AG04449 (cell line): ENCODE measurements at regions not wholly inside any gene's neighbourhood (a gene's known extent, or its start where the extent isn't known, plus 50 kb on each side); places are given as distances from the start of the nearest gene placed in this dataset.

Source experiments
- CTCF ChIA-PET: fragments of 350-600 bp; formaldehyde crosslinking; extraction: SDS; loops from one replicate; lab custom pipeline; 2021; ENCODE audit warnings: antibody characterized with exemption; lab: Yijun Ruan, JAX
- POLR2A ChIA-PET: fragments of 400-600, 350-600 bp; formaldehyde crosslinking; extraction: SDS; loops from one replicate; lab custom pipeline; 2020; ENCODE audit warnings: antibody characterized with exemption, inconsistent platforms; lab: Yijun Ruan, JAX
- DNase-seq: peaks from one replicate; pipeline ENCODE4 v3.0.0-alpha.2; 2010; ENCODE audit warnings: low read depth, low spot score
- H3K4me3 ChIP-seq: 2 replicates; pipeline ENCODE4 v1.5.1; 2011; ENCODE audit warnings: low read depth, mild to moderate bottlenecking, control low read depth, low read length
- TF ChIP-seq, protein P1 (sequence below): IDR thresholded peaks from one replicate; pipeline ENCODE4 v1.5.1; 2011; ENCODE audit warnings: mild to moderate bottlenecking, moderate library complexity, low read length, control low read depth, inconsistent platforms; ENCODE audit not compliant: insufficient read depth; ENCODE audit errors: missing control alignments

DNA sequence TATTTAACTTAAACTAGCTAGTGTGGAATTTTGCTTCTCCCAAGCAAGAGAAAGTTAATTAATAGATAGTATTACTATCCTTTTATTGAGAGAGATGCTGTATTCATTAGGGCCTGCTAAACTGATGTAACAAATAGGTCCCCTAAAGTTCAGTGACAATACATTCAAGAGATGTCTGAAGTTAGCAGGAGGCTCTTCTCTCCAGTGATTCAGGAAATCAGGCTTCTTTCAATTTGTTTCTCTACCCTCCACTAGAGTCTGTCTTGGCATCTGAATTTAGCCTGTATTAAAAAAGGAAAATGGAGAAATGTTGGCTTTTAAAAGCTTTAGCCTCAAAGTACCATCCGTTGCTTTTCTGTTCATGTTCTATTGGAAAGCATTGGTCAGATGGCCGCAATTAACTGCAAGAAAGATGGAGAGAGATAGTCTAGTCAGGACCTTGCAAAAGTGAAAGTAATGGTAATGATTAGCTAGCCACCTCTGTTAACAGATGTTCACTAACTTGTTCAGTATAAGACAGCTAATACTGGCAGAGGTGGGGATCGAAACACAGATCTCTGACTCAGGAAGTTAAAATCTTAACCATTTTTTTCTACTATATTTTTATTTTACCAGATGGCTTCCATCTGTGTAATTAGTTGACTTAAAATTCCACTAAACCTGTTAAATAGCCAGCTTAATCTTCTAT lies 786.8 kb downstream of the TMTC2 start:
- no peak overlapping the region for H3K4me3 ChIP-seq
- ChIA-PET POLR2A (no interaction called here), CTCF (no interaction called here)
- DNase-seq: no peak
- TF ChIP-seq, protein P1, sequence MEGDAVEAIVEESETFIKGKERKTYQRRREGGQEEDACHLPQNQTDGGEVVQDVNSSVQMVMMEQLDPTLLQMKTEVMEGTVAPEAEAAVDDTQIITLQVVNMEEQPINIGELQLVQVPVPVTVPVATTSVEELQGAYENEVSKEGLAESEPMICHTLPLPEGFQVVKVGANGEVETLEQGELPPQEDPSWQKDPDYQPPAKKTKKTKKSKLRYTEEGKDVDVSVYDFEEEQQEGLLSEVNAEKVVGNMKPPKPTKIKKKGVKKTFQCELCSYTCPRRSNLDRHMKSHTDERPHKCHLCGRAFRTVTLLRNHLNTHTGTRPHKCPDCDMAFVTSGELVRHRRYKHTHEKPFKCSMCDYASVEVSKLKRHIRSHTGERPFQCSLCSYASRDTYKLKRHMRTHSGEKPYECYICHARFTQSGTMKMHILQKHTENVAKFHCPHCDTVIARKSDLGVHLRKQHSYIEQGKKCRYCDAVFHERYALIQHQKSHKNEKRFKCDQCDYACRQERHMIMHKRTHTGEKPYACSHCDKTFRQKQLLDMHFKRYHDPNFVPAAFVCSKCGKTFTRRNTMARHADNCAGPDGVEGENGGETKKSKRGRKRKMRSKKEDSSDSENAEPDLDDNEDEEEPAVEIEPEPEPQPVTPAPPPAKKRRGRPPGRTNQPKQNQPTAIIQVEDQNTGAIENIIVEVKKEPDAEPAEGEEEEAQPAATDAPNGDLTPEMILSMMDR: no peak

DNA sequence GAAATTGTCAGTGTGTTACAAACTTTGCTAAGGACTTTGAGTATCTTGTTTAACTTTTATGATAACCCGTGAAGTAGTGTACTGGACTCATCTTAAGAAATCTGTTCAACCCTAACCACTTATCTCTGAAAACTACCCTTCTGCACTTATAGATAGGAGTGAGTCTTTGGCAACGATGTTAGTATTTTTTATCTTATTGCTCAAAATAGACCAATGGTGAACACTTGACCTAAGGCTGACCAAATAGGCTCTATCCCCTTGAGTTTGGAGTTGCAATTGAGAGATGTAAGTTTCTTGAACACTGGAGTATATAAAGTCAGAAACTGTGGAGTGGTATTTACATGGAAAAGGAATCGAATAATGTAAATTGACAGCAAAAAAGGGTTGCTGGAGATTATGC lies 786.1 kb downstream of the TMTC2 start:
- POLR2A ChIA-PET: no interaction called here
- no peak for DNase-seq
- CTCF ChIA-PET: no interaction called here
- TF ChIP-seq, protein P1: no peak
- H3K4me3 ChIP-seq: no peak overlapping the region

DNA sequence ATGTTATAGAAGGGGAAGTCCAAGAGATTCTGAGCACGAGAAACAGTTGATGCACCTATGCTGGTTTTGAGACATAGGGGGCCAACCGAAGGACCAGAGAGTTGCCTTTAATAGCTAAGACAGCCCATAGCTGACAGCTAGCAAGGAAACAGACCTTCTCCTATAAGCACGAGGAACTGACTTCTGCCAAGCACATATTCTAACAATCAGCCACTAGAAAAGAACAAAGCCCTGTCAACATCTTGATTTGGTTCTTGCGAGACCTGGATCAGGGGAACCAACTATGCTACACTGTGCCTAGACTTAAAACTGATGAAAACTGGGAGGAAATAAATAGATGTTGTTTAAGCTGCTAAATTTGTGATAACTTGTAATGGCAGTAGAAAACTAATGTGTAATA lies 785.6 kb downstream of the TMTC2 start:
- POLR2A ChIA-PET: no interaction called here
- TF ChIP-seq, protein P1: no peak
- H3K4me3 ChIP-seq: no peak overlapping the region
- CTCF ChIA-PET: no interaction called here
- no peak for DNase-seq

DNA sequence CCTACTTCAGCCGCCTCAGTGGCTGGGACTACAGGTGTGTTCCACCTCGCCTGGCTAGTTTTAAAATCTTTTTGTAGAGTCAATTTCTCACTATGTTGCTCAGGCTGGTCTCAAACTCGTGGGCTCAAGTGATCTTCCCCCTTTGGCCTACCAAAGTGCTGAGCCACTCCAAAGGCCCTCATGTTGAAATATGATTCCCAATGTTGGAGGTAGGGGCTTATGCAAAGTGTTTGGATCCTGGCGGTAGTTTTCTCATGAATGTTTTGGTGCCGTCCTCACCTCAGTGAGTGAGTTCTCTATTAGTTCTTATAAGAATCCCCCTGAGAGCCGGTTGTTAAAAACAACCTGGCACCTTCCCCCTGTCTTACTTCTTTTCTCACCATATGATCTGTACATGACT lies 784.6 kb downstream of the TMTC2 start:
- ChIA-PET POLR2A (no interaction called here), CTCF (no interaction called here)
- no peak for DNase-seq
- no peak overlapping the region for H3K4me3 ChIP-seq
- TF ChIP-seq, protein P1: no peak

DNA sequence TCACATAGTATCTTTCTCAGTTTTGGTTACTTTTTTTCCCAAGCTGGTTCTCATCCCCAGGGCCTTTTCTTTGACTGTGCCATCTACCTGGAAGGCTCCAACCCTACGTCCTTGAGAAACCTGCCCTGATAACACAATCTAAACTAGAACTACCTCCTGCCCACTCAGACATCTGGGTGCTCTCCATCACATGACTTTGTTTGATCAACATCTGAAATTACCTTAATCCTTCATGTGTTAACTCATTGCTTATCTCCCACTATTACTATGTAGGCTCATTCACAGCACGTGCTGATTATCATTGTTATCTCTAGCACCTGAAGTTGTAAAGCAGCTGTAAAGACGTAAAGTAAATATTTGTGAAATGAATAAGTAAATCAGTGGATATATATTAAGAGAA lies 784.0 kb downstream of the TMTC2 start:
- ChIA-PET POLR2A (no interaction called here), CTCF (no interaction called here)
- TF ChIP-seq, protein P1: no peak
- H3K4me3 ChIP-seq: no peak overlapping the region
- no peak for DNase-seq

DNA sequence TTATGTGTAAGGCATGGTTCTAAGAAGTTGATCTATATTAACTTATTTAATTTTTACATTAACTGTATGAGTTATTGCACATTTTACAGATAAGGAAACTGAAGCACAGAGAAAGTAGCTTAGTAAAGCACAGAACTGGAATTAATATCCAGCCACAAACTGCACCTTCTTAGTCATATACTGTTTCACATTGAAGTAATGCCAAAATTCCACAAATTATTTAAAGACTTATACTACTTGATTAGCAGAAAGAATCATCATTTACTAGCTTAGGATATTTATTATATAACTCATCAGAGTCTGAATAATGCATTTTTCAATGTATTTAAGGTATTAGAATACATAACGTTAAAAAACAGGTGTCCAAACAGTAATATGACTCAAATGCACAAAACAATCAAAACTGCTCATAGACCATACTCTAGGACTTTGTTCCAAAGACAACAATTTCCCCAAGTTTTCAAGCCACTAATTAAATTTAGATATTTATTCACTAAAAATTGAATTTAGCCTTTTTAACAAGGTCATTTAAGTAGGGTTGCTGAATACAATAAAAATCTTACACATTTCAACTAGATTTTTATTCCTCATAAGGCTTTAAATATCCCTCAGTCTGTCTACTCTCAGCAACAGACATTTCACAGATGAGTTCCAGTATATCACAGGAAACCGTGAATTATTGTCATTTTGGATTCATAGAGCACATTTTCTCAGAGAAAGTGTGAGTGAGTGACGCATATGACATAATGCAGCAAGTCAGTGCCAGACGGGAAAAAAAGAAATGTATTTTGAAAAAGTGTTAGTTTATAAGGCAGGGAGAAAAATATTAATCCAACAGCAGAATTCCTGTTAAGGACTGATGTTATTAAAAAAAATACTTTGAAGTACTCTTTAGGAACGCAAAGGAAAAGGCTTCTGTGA lies 782.5 kb downstream of the TMTC2 start:
- no peak for DNase-seq
- H3K4me3 ChIP-seq: no peak overlapping the region
- TF ChIP-seq, protein P1: no peak
- ChIA-PET CTCF (no interaction called here), POLR2A (no interaction called here)
